ENCODE measurements at regions not wholly inside any gene's neighbourhood (a gene's known extent, or its start where the extent isn't known, plus 50 kb on each side); places are given as distances from the start of the nearest gene placed in this dataset.

DNA sequence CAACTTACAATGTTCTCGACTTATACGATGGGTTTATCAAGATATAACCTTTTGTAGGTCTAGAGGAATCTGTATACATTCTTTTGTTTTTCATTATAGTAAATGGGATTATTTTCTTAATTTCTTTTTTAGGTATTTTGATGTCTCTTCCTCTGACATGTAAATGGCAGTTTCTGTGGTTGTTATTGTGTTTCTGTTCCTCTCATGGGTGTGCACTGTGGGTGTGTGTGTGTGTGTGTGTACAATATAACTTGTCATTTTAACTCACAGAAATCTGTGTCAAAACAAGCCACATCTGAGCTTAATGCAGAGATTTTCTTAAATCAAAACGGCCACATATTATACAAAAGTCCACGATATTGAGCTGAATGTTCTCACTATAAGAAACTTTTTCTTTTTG is 1300.8 kb upstream of the B3GALT2 start:
- no peaks in the 10 kb centered on the region for H3K36me3 ChIP-seq (ENCODE audit: control insufficient read depth in 2 of 2, insufficient read depth in 2 of 2, low read length in 1 of 2)
- POLR2A ChIA-PET: no interaction called here
- H3K27me3 ChIP-seq (replicated peaks in 1 of 2; ENCODE audit: control insufficient read depth in 2 of 2, insufficient read depth in 2 of 2, low read length in 1 of 2): no peaks in the 10 kb centered on the region
- RAD21 ChIA-PET (ENCODE audit: unreplicated experiment): no interaction called here
- TF ChIP-seq BMI1 (IDR thresholded peaks at IDR 0.05; ENCODE audit: borderline replicate concordance) (no peak), SPI1 (IDR thresholded peaks at IDR 0.05; ENCODE audit: borderline replicate concordance, insufficient read depth, low read depth, low read length) (peak; percentile 18; the same call in 1 of the 2 replicates), POLR2AphosphoS5 (IDR thresholded peaks at IDR 0.05; ENCODE audit: low read length) (no peak), ZSCAN29 (IDR thresholded peaks at IDR 0.05) (no peak), RUNX3 (IDR thresholded peaks at IDR 0.05; ENCODE audit: low read length) (peak; percentile 25; the same call in 1 of the 2 replicates), JUNB (IDR thresholded peaks at IDR 0.05) (no peak)
- H3K4me2 ChIP-seq (ENCODE audit: control insufficient read depth, insufficient read depth): no peak overlapping the region
- no peaks in the 10 kb centered on the region for H3K4me1 ChIP-seq (ENCODE audit: control insufficient read depth, insufficient read depth, low read length)
- H4K20me1 ChIP-seq (ENCODE audit: control insufficient read depth, insufficient read depth): no peaks in the 10 kb centered on the region
- no peak overlapping the region for H2AFZ ChIP-seq (ENCODE audit: control insufficient read depth, low read depth, low read length)
- intact Hi-C loops (cut with micrococcal nuclease; ENCODE audit: unreplicated experiment) (no loop called here), in situ Hi-C loops (cut with MboI) (no loop called here)
- ATAC-seq (no peak), FAIRE-seq (no peak), DNase-seq (ENCODE audit: low read depth, low spot score) (no peak)
- H3K4me3 ChIP-seq: no peak overlapping the region
- 35% methylated on average over 4 of the region's 4 CpGs for WGBS (ENCODE audit: insufficient coverage, insufficient replicate concordance, low lambda C conversion rate, missing lambda C conversion rate)
- H3K79me2 ChIP-seq (ENCODE audit: control insufficient read depth, insufficient read depth, low read length): no peaks in the 10 kb centered on the region
- H3K27ac ChIP-seq (ENCODE audit: control insufficient read depth, insufficient read depth): no peak overlapping the region
- SMC1A ChIA-PET (ENCODE audit: uncharacterized antibody, unreplicated experiment): no interaction called here
- no peak overlapping the region for H3K9ac ChIP-seq (ENCODE audit: control insufficient read depth, insufficient read depth, low read length)
- no peaks in the 10 kb centered on the region for H3K9me3 ChIP-seq (replicated peaks; ENCODE audit: control insufficient read depth, insufficient read depth, low read length)
- CTCF ChIA-PET: no interaction called here
- BruUV-seq (replicated peaks): no TSS peak

DNA sequence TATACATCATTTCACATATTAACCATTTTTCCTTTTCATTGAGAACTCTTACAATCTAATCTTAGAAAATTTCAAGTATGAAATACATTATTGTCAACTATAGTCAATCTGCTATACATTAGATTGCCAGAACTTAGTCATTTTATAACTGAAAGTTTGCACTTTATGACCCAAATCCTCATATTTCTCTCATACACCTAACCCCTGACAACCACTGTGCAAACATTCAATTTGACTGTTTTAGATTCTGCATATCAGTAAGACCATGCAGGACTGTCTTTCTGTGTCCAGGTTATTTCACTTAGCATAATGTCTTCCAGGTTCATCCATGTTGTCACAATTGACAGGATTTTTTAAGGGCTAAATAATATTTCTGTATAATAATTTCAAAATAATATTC is 1299.0 kb upstream of the B3GALT2 start:
- TF ChIP-seq ZNF24 (IDR thresholded peaks at IDR 0.05) (no peak), FOS (IDR thresholded peaks at IDR 0.05; ENCODE audit: borderline replicate concordance, extremely low read depth, insufficient read length) (no peak), SMC3 (IDR thresholded peaks at IDR 0.05; ENCODE audit: borderline replicate concordance, low read length) (no peak), BCL11A (IDR thresholded peaks at IDR 0.05; ENCODE audit: low read depth, low read length) (no peak), GATAD2B (conservative IDR thresholded peaks at IDR 0.05; ENCODE audit: low read depth) (no peak), PML (IDR thresholded peaks at IDR 0.05; ENCODE audit: low read length) (no peak)
- TF ChIP-seq, protein P1, sequence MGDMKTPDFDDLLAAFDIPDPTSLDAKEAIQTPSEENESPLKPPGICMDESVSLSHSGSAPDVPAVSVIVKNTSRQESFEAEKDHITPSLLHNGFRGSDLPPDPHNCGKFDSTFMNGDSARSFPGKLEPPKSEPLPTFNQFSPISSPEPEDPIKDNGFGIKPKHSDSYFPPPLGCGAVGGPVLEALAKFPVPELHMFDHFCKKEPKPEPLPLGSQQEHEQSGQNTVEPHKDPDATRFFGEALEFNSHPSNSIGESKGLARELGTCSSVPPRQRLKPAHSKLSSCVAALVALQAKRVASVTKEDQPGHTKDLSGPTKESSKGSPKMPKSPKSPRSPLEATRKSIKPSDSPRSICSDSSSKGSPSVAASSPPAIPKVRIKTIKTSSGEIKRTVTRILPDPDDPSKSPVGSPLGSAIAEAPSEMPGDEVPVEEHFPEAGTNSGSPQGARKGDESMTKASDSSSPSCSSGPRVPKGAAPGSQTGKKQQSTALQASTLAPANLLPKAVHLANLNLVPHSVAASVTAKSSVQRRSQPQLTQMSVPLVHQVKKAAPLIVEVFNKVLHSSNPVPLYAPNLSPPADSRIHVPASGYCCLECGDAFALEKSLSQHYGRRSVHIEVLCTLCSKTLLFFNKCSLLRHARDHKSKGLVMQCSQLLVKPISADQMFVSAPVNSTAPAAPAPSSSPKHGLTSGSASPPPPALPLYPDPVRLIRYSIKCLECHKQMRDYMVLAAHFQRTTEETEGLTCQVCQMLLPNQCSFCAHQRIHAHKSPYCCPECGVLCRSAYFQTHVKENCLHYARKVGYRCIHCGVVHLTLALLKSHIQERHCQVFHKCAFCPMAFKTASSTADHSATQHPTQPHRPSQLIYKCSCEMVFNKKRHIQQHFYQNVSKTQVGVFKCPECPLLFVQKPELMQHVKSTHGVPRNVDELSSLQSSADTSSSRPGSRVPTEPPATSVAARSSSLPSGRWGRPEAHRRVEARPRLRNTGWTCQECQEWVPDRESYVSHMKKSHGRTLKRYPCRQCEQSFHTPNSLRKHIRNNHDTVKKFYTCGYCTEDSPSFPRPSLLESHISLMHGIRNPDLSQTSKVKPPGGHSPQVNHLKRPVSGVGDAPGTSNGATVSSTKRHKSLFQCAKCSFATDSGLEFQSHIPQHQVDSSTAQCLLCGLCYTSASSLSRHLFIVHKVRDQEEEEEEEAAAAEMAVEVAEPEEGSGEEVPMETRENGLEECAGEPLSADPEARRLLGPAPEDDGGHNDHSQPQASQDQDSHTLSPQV (IDR thresholded peaks at IDR 0.05): no peak
- in situ Hi-C loops (cut with MboI): no loop called here
- no peak for ATAC-seq
- intact Hi-C loops (cut with micrococcal nuclease; ENCODE audit: unreplicated experiment): no loop called here
- Histone ChIP-seq H2AFZ (ENCODE audit: control insufficient read depth, low read depth, low read length) (no peak overlapping the region), H3K9me3 (replicated peaks; ENCODE audit: control insufficient read depth, insufficient read depth, low read length) (no peaks in the 10 kb centered on the region), H3K79me2 (ENCODE audit: control insufficient read depth, insufficient read depth, low read length) (no peaks in the 10 kb centered on the region), H3K4me2 (ENCODE audit: control insufficient read depth, insufficient read depth) (no peak overlapping the region), H3K27ac (ENCODE audit: control insufficient read depth, insufficient read depth) (no peak overlapping the region), H3K27me3 (replicated peaks in 1 of 2; ENCODE audit: control insufficient read depth in 2 of 2, insufficient read depth in 2 of 2, low read length in 1 of 2) (no peaks in the 10 kb centered on the region), H3K4me1 (ENCODE audit: control insufficient read depth, insufficient read depth, low read length) (no peaks in the 10 kb centered on the region), H4K20me1 (ENCODE audit: control insufficient read depth, insufficient read depth) (no peaks in the 10 kb centered on the region), H3K9ac (ENCODE audit: control insufficient read depth, insufficient read depth, low read length) (no peak overlapping the region), H3K36me3 (ENCODE audit: control insufficient read depth in 2 of 2, insufficient read depth in 2 of 2, low read length in 1 of 2) (no peaks in the 10 kb centered on the region), H3K4me3 (no peak overlapping the region)
- ChIA-PET POLR2A (no interaction called here), CTCF (no interaction called here), RAD21 (ENCODE audit: unreplicated experiment) (no interaction called here), SMC1A (ENCODE audit: uncharacterized antibody, unreplicated experiment) (no interaction called here)
- no peak for FAIRE-seq
- no TSS peak for BruUV-seq (replicated peaks)
- DNase-seq (ENCODE audit: low read depth, low spot score): no peak
